WTC11 (cell line): ENCODE measurements at regions not wholly inside any gene's neighbourhood (a gene's known extent, or its start where the extent isn't known, plus 50 kb on each side); places are given as distances from the start of the nearest gene placed in this dataset.

Experiments
- ATAC-seq: fragments of 200-7000 bp; cut with Tn5 transposase; 2 replicates; pipeline ENCODE4 v1.10.0; 2021; ENCODE audit warnings: mild to moderate bottlenecking, moderate library complexity
- CTCF ChIA-PET: fragments of 300-600 bp; sonication (Branson Sonifier 250); formaldehyde crosslinking; loops from one replicate; lab custom pipeline; 2021; ENCODE audit warnings: antibody characterized with exemption; lab: Charles Lee
- POLR2A ChIA-PET: fragments of 350-600 bp; sonication (Branson Sonifier 250); formaldehyde crosslinking; loops from one replicate; lab custom pipeline; 2021; ENCODE audit warnings: antibody characterized with exemption; lab: Charles Lee
- DNase-seq: peaks from one replicate; pipeline ENCODE4 v3.0.0; 2021; ENCODE audit warnings: low spot score
- H3K27ac Mint-ChIP-seq: 2 replicates; pipeline ENCODE4 v1.8.0; 2021; ENCODE audit warnings: mixed read lengths
- H3K27me3 Mint-ChIP-seq: 2 replicates; pipeline ENCODE4 v1.8.0; 2021; ENCODE audit warnings: low read depth, mild to moderate bottlenecking, moderate library complexity, mixed read lengths
- H3K36me3 Mint-ChIP-seq: 2 replicates; pipeline ENCODE4 v1.8.0; 2021; ENCODE audit warnings: mixed read lengths
- H3K4me1 Mint-ChIP-seq: 2 replicates; pipeline ENCODE4 v1.8.0; 2022; ENCODE audit warnings: mixed read lengths
- H3K4me3 Mint-ChIP-seq: 2 replicates; pipeline ENCODE4 v1.8.0; 2021; ENCODE audit warnings: mild to moderate bottlenecking, moderate library complexity, mixed read lengths
- H3K9me3 Mint-ChIP-seq: 2 replicates; pipeline ENCODE4 v1.8.0; 2021; ENCODE audit warnings: mixed read lengths
- CREB1 ChIP-seq: sonication (generic); formaldehyde crosslinking; IDR thresholded peaks from 2 replicates; pipeline ENCODE4 v1.8.0; 2023; ENCODE audit warnings: mild to moderate bottlenecking, missing genetic modification reagents
- CREM ChIP-seq: sonication (generic); formaldehyde crosslinking; IDR thresholded peaks from 2 replicates; pipeline ENCODE4 v1.8.1; 2022; ENCODE audit warnings: mild to moderate bottlenecking, missing genetic modification reagents, moderate library complexity
- ELF4 ChIP-seq: sonication (generic); formaldehyde crosslinking; IDR thresholded peaks from 2 replicates; pipeline ENCODE4 v1.8.1; 2022; ENCODE audit warnings: low read depth, mild to moderate bottlenecking, moderate library complexity, missing genetic modification reagents
- GTF2I ChIP-seq: fragments of 250-450 bp; sonication (Bioruptor Pico); conservative IDR thresholded peaks from 2 replicates; pipeline ENCODE4 v1.4.0; 2021; ENCODE audit warnings: mild to moderate bottlenecking
- JUN ChIP-seq: sonication (generic); formaldehyde crosslinking; IDR thresholded peaks from 2 replicates; pipeline ENCODE4 v1.8.0; 2023; ENCODE audit warnings: mild to moderate bottlenecking, missing genetic modification reagents
- MXD4 ChIP-seq: fragments of 250-450 bp; sonication (Bioruptor Pico); IDR thresholded peaks from 2 replicates; pipeline ENCODE4 v1.8.0; 2021; ENCODE audit warnings: mild to moderate bottlenecking, moderate library complexity, borderline replicate concordance
- NFE2L1 ChIP-seq: sonication (generic); formaldehyde crosslinking; IDR thresholded peaks from 2 replicates; pipeline ENCODE4 v1.8.1; 2023; ENCODE audit warnings: missing genetic modification reagents
- NR1H2 ChIP-seq: sonication (generic); formaldehyde crosslinking; IDR thresholded peaks from 2 replicates; pipeline ENCODE4 v1.9.0; 2021; ENCODE audit warnings: mild to moderate bottlenecking, moderate library complexity, missing genetic modification reagents
- OVOL2 ChIP-seq: fragments of 250-450 bp; sonication (Bioruptor Pico); IDR thresholded peaks from 2 replicates; pipeline ENCODE4 v1.9.0; 2021; ENCODE audit warnings: mild to moderate bottlenecking, borderline replicate concordance
- RELA ChIP-seq: sonication (generic); formaldehyde crosslinking; IDR thresholded peaks from 2 replicates; pipeline ENCODE4 v1.8.1; 2022; ENCODE audit warnings: missing genetic modification reagents, mild to moderate bottlenecking, borderline replicate concordance
- SMAD4 ChIP-seq: sonication (generic); formaldehyde crosslinking; IDR thresholded peaks from 2 replicates; pipeline ENCODE4 v1.8.0; 2022; ENCODE audit warnings: mild to moderate bottlenecking, missing genetic modification reagents
- SP1 ChIP-seq: sonication (generic); formaldehyde crosslinking; conservative IDR thresholded peaks from 2 replicates; pipeline ENCODE4 v1.8.1; 2022; ENCODE audit warnings: missing genetic modification reagents
- TEAD4 ChIP-seq: sonication (generic); formaldehyde crosslinking; IDR thresholded peaks from 2 replicates; pipeline ENCODE4 v1.8.0; 2022; ENCODE audit warnings: mild to moderate bottlenecking, missing genetic modification reagents
- ZNF263 ChIP-seq: sonication (generic); formaldehyde crosslinking; IDR thresholded peaks from 2 replicates; pipeline ENCODE4 v1.8.1; 2022; ENCODE audit warnings: low read depth, mild to moderate bottlenecking, moderate library complexity, missing genetic modification reagents
- TF ChIP-seq, protein P1 (sequence below): fragments of 250-450 bp; sonication (Bioruptor Pico); IDR thresholded peaks from 2 replicates; pipeline ENCODE4 v1.9.0; 2021; ENCODE audit warnings: mild to moderate bottlenecking, borderline replicate concordance
- TF ChIP-seq, protein P2 (sequence below): sonication (generic); formaldehyde crosslinking; conservative IDR thresholded peaks from 2 replicates; pipeline ENCODE4 v1.8.1; 2023; ENCODE audit warnings: mild to moderate bottlenecking, low read depth, missing genetic modification reagents, moderate library complexity
- TF ChIP-seq, protein P3 (sequence below): fragments of 250-450 bp; sonication (Bioruptor Pico); conservative IDR thresholded peaks from 2 replicates; pipeline ENCODE4 v1.9.0; 2021; ENCODE audit warnings: mild to moderate bottlenecking
- TF ChIP-seq, protein P4 (sequence below): sonication (generic); formaldehyde crosslinking; IDR thresholded peaks from 2 replicates; pipeline ENCODE4 v1.8.0; 2022; ENCODE audit warnings: mild to moderate bottlenecking, missing genetic modification reagents
- TF ChIP-seq, protein P5 (sequence below): sonication (generic); formaldehyde crosslinking; IDR thresholded peaks from 2 replicates; pipeline ENCODE4 v1.8.0; 2022; ENCODE audit warnings: mild to moderate bottlenecking, missing genetic modification reagents
- TF ChIP-seq, protein P6 (sequence below): fragments of 250-450 bp; sonication (Bioruptor Pico); IDR thresholded peaks from 2 replicates; pipeline ENCODE4 v1.9.0; 2021; ENCODE audit warnings: mild to moderate bottlenecking
- TF ChIP-seq, protein P7 (sequence below): sonication (generic); formaldehyde crosslinking; IDR thresholded peaks from 2 replicates; pipeline ENCODE4 v1.8.0; 2023; ENCODE audit warnings: missing genetic modification reagents

DNA sequence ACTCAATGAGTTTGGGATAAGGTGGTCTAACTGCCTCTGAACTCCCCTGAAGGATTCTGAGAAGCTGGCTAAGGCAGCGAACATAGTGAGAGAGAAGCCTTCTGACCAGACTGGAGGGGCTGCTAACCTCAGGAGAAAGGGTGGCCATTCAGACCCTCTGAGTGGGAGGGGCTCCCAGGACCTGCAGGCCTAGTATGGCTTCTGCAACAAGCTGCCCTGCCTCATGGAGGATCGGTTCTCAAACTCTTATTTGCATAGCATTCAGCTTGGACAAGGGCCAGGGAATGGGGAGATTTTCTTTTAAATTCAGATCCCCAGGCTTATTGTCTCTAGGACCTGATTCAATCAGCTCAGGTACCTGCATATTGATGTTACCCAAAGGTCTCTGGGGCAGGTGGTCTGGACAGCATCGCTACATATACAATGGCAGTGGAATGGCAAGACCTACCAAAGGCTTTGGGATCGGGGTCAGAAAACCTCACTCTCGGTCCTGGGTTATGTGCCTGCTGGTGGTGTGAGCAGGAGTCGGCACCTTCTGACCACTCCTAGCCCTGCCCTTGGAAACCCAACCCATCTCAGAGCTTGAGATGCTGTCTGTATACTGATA, 599.1 kb downstream of the BRD1 start (continued):
- TF ChIP-seq, protein P1, sequence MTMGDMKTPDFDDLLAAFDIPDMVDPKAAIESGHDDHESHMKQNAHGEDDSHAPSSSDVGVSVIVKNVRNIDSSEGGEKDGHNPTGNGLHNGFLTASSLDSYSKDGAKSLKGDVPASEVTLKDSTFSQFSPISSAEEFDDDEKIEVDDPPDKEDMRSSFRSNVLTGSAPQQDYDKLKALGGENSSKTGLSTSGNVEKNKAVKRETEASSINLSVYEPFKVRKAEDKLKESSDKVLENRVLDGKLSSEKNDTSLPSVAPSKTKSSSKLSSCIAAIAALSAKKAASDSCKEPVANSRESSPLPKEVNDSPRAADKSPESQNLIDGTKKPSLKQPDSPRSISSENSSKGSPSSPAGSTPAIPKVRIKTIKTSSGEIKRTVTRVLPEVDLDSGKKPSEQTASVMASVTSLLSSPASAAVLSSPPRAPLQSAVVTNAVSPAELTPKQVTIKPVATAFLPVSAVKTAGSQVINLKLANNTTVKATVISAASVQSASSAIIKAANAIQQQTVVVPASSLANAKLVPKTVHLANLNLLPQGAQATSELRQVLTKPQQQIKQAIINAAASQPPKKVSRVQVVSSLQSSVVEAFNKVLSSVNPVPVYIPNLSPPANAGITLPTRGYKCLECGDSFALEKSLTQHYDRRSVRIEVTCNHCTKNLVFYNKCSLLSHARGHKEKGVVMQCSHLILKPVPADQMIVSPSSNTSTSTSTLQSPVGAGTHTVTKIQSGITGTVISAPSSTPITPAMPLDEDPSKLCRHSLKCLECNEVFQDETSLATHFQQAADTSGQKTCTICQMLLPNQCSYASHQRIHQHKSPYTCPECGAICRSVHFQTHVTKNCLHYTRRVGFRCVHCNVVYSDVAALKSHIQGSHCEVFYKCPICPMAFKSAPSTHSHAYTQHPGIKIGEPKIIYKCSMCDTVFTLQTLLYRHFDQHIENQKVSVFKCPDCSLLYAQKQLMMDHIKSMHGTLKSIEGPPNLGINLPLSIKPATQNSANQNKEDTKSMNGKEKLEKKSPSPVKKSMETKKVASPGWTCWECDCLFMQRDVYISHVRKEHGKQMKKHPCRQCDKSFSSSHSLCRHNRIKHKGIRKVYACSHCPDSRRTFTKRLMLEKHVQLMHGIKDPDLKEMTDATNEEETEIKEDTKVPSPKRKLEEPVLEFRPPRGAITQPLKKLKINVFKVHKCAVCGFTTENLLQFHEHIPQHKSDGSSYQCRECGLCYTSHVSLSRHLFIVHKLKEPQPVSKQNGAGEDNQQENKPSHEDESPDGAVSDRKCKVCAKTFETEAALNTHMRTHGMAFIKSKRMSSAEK: no peak
- TF ChIP-seq ZNF263 (no peak), RELA (no peak), CREB1 (no peak), CREM (no peak), TEAD4 (CRISPR knock-in tag) (no peak), MXD4 (no peak), SMAD4 (CRISPR knock-in tag) (no peak)
- TF ChIP-seq, protein P2, sequence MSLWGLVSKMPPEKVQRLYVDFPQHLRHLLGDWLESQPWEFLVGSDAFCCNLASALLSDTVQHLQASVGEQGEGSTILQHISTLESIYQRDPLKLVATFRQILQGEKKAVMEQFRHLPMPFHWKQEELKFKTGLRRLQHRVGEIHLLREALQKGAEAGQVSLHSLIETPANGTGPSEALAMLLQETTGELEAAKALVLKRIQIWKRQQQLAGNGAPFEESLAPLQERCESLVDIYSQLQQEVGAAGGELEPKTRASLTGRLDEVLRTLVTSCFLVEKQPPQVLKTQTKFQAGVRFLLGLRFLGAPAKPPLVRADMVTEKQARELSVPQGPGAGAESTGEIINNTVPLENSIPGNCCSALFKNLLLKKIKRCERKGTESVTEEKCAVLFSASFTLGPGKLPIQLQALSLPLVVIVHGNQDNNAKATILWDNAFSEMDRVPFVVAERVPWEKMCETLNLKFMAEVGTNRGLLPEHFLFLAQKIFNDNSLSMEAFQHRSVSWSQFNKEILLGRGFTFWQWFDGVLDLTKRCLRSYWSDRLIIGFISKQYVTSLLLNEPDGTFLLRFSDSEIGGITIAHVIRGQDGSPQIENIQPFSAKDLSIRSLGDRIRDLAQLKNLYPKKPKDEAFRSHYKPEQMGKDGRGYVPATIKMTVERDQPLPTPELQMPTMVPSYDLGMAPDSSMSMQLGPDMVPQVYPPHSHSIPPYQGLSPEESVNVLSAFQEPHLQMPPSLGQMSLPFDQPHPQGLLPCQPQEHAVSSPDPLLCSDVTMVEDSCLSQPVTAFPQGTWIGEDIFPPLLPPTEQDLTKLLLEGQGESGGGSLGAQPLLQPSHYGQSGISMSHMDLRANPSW (CRISPR knock-in tag): no peak
- TF ChIP-seq, protein P3, sequence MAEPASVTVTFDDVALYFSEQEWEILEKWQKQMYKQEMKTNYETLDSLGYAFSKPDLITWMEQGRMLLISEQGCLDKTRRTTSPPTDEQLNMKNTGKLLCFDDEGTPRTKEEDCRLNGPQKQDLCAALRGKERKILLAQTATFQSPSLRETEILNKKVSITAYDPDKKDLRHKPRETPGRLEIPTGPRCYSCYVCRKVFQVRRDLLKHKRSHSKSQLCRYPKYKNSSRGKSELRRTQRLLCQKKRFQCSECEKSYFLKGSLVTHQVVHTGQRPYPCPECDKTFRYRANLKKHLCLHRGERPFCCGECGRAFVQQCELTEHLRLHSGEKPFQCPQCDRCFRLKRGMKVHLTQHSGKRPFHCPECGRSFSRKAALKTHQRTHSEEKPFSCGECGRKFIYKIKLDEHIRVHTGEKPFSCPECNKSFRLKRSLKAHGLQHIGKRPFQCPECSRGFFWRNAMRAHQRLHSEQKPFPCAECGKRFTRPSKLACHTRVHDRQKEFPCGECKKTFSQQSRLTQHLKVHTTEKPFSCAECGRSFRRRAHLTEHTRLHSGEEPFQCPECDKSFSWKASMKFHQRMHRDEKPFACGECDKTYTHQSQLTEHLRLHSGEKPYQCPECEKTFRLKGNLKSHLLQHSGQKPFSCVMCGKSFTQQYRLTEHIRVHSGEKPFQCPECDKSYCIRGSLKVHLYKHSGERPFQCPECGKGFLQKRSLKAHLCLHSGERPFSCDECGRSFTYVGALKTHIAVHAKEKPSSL (CRISPR knock-in tag): no peak
- TF ChIP-seq, all 79 proteins: peak for 0

DNA sequence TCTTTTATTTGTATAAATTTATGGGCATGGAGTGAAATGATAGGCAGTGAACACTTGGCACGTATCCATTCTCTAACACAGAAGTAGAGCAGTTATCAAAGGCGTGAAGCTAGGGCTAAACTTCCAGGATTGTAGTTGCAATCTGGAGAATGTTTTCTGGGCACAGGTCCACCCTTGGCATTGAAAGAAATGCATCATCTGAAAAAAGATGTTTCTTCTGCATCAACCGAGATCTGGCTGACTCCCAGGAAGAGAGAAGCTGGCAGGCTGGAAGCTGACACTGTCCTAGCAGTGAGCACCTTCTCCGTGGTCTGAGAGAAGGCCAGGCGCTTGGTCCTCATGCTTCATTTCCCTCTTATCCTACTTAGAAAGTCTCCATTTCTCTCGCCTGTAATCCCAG, 600.0 kb downstream of the BRD1 start:
- no peak for DNase-seq
- CTCF ChIA-PET: no interaction called here
- peaks cover 2% of the 10 kb centered on the region for H3K27me3 Mint-ChIP-seq
- no peaks in the 10 kb centered on the region for H3K36me3 Mint-ChIP-seq
- H3K4me1 Mint-ChIP-seq: no peaks in the 10 kb centered on the region
- no peak for ATAC-seq
- H3K4me3 Mint-ChIP-seq: no peak overlapping the region
- H3K9me3 Mint-ChIP-seq: peaks cover 13% of the 10 kb centered on the region
- POLR2A ChIA-PET: no interaction called here
- no peak overlapping the region for H3K27ac Mint-ChIP-seq
- TF ChIP-seq SMAD4 (CRISPR knock-in tag): no peak
- no peak for TF ChIP-seq JUN
- TF ChIP-seq, protein P4, sequence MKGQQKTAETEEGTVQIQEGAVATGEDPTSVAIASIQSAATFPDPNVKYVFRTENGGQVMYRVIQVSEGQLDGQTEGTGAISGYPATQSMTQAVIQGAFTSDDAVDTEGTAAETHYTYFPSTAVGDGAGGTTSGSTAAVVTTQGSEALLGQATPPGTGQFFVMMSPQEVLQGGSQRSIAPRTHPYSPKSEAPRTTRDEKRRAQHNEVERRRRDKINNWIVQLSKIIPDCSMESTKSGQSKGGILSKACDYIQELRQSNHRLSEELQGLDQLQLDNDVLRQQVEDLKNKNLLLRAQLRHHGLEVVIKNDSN: no peak
- TF ChIP-seq OVOL2 (CRISPR knock-in tag): no peak
- TF ChIP-seq, protein P5, sequence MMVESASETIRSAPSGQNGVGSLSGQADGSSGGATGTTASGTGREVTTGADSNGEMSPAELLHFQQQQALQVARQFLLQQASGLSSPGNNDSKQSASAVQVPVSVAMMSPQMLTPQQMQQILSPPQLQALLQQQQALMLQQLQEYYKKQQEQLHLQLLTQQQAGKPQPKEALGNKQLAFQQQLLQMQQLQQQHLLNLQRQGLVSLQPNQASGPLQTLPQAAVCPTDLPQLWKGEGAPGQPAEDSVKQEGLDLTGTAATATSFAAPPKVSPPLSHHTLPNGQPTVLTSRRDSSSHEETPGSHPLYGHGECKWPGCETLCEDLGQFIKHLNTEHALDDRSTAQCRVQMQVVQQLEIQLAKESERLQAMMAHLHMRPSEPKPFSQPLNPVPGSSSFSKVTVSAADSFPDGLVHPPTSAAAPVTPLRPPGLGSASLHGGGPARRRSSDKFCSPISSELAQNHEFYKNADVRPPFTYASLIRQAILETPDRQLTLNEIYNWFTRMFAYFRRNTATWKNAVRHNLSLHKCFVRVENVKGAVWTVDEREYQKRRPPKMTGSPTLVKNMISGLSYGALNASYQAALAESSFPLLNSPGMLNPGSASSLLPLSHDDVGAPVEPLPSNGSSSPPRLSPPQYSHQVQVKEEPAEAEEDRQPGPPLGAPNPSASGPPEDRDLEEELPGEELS (CRISPR knock-in tag): no peak
- TF ChIP-seq, protein P6, sequence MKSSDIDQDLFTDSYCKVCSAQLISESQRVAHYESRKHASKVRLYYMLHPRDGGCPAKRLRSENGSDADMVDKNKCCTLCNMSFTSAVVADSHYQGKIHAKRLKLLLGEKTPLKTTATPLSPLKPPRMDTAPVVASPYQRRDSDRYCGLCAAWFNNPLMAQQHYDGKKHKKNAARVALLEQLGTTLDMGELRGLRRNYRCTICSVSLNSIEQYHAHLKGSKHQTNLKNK: no peak
- TF ChIP-seq SP1: no peak
- TF ChIP-seq GTF2I: no peak
- TF ChIP-seq NFE2L1 (CRISPR knock-in tag): no peak
- no peak for TF ChIP-seq MXD4
- TF ChIP-seq, protein P7, sequence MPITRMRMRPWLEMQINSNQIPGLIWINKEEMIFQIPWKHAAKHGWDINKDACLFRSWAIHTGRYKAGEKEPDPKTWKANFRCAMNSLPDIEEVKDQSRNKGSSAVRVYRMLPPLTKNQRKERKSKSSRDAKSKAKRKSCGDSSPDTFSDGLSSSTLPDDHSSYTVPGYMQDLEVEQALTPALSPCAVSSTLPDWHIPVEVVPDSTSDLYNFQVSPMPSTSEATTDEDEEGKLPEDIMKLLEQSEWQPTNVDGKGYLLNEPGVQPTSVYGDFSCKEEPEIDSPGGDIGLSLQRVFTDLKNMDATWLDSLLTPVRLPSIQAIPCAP: no peak
- no peak for TF ChIP-seq NR1H2 (CRISPR knock-in tag)
- TF ChIP-seq, protein P2 (CRISPR knock-in tag): no peak
- TF ChIP-seq ELF4 (CRISPR knock-in tag): no peak
